ENCODE measurements at regions not wholly inside any gene's neighbourhood (a gene's known extent, or its start where the extent isn't known, plus 50 kb on each side); places are given as distances from the start of the nearest gene placed in this dataset.

DNA sequence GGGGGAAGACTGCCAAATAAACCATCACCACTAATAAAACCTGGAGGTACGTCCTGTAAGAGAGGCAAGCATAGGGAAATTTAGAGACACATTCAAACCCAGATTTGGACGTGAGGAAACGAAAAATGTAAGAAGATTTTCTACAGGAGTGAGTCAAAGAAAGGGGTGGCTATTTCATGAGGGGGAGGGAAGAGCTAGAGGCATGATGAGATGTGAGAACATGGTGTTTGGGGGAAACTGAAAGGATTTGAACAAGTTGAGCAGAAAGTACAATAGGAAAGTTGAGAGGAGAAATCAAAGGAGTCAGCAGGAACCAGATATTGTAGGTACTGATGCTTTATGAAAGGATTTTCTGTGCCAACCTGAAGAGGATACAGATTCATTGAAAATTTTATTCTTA is 179.1 kb upstream of the HS3ST5 start:
- Histone ChIP-seq H3F3A (replicated peaks; ENCODE audit: low read depth) (no peaks in the 10 kb centered on the region), H3K4me1 (ENCODE audit: insufficient read depth) (peaks cover 15% of the 10 kb centered on the region), H3K36me3 (ENCODE audit: insufficient read depth) (no peaks in the 10 kb centered on the region), H3K4me3 (no peak overlapping the region), H4K20me1 (replicated peaks; ENCODE audit: insufficient read depth) (no peaks in the 10 kb centered on the region), H3K27ac (ENCODE audit: low read depth) (no peak overlapping the region), H3K4me2 (no peak overlapping the region), H3K27me3 (ENCODE audit: insufficient read depth) (no peaks in the 10 kb centered on the region), H3K79me2 (replicated peaks; ENCODE audit: insufficient read depth) (no peaks in the 10 kb centered on the region), H2AFZ (no peak overlapping the region), H3K9me2 (ENCODE audit: insufficient read depth) (peaks cover 3% of the 10 kb centered on the region; the same call in 1 of the 2 replicates)
- Mint-ChIP-seq H3K4me1 (peaks cover 25% of the 10 kb centered on the region; the same call in 2 of the 3 replicates), H3K36me3 (ENCODE audit: low read depth) (no peaks in the 10 kb centered on the region), H3K9me3 (no peaks in the 10 kb centered on the region), H3K4me3 (no peak overlapping the region), H3K27me3 (ENCODE audit: insufficient read depth, low read depth, poor library complexity) (no peaks in the 10 kb centered on the region), H3K27ac (no peak overlapping the region)
- DNase-seq (ENCODE audit: low spot score) (no peak), ATAC-seq (no peak)
- TF ChIP-seq POLR2AphosphoS5 (IDR thresholded peaks at IDR 0.05; ENCODE audit: low read depth) (no peak), ZNF114 (CRISPR knock-in tag; IDR thresholded peaks at IDR 0.05) (no peak), NANOG (IDR thresholded peaks at IDR 0.05; ENCODE audit: borderline replicate concordance) (no peak), EZH2 (IDR thresholded peaks at IDR 0.05; ENCODE audit: low read depth, unreplicated experiment) (no peak), STAT1 (IDR thresholded peaks at IDR 0.05; ENCODE audit: unreplicated experiment) (no peak), CREB1 (CRISPR knock-in tag; IDR thresholded peaks at IDR 0.05; ENCODE audit: low read depth) (no peak), EZH2phosphoT487 (IDR thresholded peaks at IDR 0.05; ENCODE audit: unreplicated experiment) (no peak), JUNB (IDR thresholded peaks at IDR 0.05; ENCODE audit: unreplicated experiment) (no peak), ZNF331 (CRISPR knock-in tag; IDR thresholded peaks at IDR 0.05; ENCODE audit: low read depth) (no peak)
- TF ChIP-seq, protein P1, sequence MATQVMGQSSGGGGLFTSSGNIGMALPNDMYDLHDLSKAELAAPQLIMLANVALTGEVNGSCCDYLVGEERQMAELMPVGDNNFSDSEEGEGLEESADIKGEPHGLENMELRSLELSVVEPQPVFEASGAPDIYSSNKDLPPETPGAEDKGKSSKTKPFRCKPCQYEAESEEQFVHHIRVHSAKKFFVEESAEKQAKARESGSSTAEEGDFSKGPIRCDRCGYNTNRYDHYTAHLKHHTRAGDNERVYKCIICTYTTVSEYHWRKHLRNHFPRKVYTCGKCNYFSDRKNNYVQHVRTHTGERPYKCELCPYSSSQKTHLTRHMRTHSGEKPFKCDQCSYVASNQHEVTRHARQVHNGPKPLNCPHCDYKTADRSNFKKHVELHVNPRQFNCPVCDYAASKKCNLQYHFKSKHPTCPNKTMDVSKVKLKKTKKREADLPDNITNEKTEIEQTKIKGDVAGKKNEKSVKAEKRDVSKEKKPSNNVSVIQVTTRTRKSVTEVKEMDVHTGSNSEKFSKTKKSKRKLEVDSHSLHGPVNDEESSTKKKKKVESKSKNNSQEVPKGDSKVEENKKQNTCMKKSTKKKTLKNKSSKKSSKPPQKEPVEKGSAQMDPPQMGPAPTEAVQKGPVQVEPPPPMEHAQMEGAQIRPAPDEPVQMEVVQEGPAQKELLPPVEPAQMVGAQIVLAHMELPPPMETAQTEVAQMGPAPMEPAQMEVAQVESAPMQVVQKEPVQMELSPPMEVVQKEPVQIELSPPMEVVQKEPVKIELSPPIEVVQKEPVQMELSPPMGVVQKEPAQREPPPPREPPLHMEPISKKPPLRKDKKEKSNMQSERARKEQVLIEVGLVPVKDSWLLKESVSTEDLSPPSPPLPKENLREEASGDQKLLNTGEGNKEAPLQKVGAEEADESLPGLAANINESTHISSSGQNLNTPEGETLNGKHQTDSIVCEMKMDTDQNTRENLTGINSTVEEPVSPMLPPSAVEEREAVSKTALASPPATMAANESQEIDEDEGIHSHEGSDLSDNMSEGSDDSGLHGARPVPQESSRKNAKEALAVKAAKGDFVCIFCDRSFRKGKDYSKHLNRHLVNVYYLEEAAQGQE (IDR thresholded peaks at IDR 0.05; ENCODE audit: unreplicated experiment): no peak
- TF ChIP-seq, protein P2, sequence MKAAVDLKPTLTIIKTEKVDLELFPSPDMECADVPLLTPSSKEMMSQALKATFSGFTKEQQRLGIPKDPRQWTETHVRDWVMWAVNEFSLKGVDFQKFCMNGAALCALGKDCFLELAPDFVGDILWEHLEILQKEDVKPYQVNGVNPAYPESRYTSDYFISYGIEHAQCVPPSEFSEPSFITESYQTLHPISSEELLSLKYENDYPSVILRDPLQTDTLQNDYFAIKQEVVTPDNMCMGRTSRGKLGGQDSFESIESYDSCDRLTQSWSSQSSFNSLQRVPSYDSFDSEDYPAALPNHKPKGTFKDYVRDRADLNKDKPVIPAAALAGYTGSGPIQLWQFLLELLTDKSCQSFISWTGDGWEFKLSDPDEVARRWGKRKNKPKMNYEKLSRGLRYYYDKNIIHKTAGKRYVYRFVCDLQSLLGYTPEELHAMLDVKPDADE (IDR thresholded peaks at IDR 0.05): no peak
- TF ChIP-seq, protein P3, sequence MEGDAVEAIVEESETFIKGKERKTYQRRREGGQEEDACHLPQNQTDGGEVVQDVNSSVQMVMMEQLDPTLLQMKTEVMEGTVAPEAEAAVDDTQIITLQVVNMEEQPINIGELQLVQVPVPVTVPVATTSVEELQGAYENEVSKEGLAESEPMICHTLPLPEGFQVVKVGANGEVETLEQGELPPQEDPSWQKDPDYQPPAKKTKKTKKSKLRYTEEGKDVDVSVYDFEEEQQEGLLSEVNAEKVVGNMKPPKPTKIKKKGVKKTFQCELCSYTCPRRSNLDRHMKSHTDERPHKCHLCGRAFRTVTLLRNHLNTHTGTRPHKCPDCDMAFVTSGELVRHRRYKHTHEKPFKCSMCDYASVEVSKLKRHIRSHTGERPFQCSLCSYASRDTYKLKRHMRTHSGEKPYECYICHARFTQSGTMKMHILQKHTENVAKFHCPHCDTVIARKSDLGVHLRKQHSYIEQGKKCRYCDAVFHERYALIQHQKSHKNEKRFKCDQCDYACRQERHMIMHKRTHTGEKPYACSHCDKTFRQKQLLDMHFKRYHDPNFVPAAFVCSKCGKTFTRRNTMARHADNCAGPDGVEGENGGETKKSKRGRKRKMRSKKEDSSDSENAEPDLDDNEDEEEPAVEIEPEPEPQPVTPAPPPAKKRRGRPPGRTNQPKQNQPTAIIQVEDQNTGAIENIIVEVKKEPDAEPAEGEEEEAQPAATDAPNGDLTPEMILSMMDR (conservative IDR thresholded peaks at IDR 0.05; ENCODE audit: low read depth in 2 of 2): no peak
- TF ChIP-seq, protein P4, sequence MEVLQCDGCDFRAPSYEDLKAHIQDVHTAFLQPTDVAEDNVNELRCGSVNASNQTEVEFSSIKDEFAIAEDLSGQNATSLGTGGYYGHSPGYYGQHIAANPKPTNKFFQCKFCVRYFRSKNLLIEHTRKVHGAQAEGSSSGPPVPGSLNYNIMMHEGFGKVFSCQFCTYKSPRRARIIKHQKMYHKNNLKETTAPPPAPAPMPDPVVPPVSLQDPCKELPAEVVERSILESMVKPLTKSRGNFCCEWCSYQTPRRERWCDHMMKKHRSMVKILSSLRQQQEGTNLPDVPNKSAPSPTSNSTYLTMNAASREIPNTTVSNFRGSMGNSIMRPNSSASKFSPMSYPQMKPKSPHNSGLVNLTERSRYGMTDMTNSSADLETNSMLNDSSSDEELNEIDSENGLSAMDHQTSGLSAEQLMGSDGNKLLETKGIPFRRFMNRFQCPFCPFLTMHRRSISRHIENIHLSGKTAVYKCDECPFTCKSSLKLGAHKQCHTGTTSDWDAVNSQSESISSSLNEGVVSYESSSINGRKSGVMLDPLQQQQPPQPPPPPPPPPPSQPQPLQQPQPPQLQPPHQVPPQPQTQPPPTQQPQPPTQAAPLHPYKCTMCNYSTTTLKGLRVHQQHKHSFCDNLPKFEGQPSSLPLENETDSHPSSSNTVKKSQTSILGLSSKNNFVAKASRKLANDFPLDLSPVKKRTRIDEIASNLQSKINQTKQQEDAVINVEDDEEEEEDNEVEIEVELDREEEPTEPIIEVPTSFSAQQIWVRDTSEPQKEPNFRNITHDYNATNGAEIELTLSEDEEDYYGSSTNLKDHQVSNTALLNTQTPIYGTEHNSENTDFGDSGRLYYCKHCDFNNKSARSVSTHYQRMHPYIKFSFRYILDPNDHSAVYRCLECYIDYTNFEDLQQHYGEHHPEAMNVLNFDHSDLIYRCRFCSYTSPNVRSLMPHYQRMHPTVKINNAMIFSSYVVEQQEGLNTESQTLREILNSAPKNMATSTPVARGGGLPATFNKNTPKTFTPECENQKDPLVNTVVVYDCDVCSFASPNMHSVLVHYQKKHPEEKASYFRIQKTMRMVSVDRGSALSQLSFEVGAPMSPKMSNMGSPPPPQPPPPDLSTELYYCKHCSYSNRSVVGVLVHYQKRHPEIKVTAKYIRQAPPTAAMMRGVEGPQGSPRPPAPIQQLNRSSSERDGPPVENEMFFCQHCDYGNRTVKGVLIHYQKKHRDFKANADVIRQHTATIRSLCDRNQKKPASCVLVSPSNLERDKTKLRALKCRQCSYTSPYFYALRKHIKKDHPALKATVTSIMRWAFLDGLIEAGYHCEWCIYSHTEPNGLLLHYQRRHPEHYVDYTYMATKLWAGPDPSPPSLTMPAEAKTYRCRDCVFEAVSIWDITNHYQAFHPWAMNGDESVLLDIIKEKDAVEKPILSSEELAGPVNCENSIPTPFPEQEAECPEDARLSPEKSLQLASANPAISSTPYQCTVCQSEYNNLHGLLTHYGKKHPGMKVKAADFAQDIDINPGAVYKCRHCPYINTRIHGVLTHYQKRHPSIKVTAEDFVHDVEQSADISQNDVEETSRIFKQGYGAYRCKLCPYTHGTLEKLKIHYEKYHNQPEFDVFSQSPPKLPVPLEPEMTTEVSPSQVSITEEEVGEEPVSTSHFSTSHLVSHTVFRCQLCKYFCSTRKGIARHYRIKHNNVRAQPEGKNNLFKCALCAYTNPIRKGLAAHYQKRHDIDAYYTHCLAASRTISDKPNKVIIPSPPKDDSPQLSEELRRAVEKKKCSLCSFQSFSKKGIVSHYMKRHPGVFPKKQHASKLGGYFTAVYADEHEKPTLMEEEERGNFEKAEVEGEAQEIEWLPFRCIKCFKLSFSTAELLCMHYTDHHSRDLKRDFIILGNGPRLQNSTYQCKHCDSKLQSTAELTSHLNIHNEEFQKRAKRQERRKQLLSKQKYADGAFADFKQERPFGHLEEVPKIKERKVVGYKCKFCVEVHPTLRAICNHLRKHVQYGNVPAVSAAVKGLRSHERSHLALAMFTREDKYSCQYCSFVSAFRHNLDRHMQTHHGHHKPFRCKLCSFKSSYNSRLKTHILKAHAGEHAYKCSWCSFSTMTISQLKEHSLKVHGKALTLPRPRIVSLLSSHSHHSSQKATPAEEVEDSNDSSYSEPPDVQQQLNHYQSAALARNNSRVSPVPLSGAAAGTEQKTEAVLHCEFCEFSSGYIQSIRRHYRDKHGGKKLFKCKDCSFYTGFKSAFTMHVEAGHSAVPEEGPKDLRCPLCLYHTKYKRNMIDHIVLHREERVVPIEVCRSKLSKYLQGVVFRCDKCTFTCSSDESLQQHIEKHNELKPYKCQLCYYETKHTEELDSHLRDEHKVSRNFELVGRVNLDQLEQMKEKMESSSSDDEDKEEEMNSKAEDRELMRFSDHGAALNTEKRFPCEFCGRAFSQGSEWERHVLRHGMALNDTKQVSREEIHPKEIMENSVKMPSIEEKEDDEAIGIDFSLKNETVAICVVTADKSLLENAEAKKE (CRISPR knock-in tag; IDR thresholded peaks at IDR 0.05): no peak

Measured in GM23338 (cell line).